ENCODE measurements at regions not wholly inside any gene's neighbourhood (a gene's known extent, or its start where the extent isn't known, plus 50 kb on each side); places are given as distances from the start of the nearest gene placed in this dataset.

- TF ChIP-seq EP300 (IDR thresholded peaks at IDR 0.05; ENCODE audit: low read length): no peak
- no peak for TF ChIP-seq REST (IDR thresholded peaks at IDR 0.05; ENCODE audit: borderline replicate concordance)
- TF ChIP-seq REST (CRISPR knock-in tag; IDR thresholded peaks at IDR 0.05; ENCODE audit: low read depth): no peak
- no peak for TF ChIP-seq BMI1 (IDR thresholded peaks at IDR 0.05; ENCODE audit: low read length)
- TF ChIP-seq CTCF (IDR thresholded peaks at IDR 0.05 in 2 of 3, conservative IDR thresholded peaks at IDR 0.05 in 1 of 3; ENCODE audit: insufficient read depth in 2 of 3, low read depth in 1 of 3, low read length in 3 of 3): no peak
These were observed 255.9 kb upstream of the IRX1 start for GRCh38 chr5:3339798-3340115.
